Stomach (tissue), 4 donors: ENCODE measurements at regions not wholly inside any gene's neighbourhood (a gene's known extent, or its start where the extent isn't known, plus 50 kb on each side); places are given as distances from the start of the nearest gene placed in this dataset.
"Not testable (repeated sequence)": the region's sequence is repeated elsewhere in the genome, so short reads cannot be mapped to it uniquely, and the experiment has no call there.

Experiments
- POLR2A ChIP-seq, 4 donors: fragments of 450-650 bp; IDR thresholded peaks; one replicate each; pipeline ENCODE4 v1.6.1; 2016; ENCODE audit warnings: antibody characterized with exemption in 4 of 4, control low read depth in 2 of 4, mild to moderate bottlenecking in 1 of 4, moderate library complexity in 1 of 4
- TF ChIP-seq, protein P1 (sequence below), 7 experiments: fragments of 450-650 bp in 4 of 7; fragments of 200-600 bp in 3 of 7; sonication (generic) in 3 of 7; IDR thresholded peaks; one replicate each; pipeline ENCODE4 v1.5.1; 2016 to 2019; ENCODE audit warnings: antibody characterized with exemption in 7 of 7, control low read depth in 2 of 7, mild to moderate bottlenecking in 1 of 7

DNA sequence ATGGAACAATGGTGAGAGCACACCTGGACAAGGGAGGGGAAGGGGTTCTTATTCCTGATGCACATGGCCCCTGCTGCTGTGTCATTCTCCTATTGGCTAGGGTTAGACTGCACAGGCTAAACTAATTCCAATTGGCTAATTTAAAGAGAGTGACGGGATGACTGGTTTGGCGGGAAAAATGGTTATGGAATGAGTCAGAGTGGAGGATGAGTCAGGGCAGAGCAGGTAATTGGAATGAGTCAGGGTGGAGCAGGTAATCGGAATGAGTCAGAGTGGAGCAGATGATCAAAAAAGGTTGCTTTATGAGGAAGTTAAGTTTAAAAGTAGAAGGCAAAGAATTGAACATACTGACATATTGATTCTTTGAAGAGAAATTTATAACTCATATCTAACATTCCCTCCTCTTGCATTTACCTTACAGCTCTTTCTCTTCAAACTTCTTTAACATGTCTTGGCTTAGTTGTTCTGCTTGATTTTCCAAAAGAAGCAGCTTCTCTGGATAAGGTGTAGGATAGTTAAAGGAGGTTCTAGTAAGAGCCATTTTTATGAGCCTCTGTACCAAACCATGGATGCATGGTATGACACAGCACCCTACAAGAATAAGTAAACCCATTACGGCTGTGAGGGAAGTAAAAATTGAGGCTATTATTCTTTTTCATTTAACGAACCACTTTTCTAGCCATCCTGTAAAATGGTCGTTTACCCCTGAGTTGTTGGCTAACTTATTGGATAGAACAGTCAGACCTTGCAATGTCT lies 107.8 kb downstream of the TMEM167A start:
- TF ChIP-seq, protein P1, sequence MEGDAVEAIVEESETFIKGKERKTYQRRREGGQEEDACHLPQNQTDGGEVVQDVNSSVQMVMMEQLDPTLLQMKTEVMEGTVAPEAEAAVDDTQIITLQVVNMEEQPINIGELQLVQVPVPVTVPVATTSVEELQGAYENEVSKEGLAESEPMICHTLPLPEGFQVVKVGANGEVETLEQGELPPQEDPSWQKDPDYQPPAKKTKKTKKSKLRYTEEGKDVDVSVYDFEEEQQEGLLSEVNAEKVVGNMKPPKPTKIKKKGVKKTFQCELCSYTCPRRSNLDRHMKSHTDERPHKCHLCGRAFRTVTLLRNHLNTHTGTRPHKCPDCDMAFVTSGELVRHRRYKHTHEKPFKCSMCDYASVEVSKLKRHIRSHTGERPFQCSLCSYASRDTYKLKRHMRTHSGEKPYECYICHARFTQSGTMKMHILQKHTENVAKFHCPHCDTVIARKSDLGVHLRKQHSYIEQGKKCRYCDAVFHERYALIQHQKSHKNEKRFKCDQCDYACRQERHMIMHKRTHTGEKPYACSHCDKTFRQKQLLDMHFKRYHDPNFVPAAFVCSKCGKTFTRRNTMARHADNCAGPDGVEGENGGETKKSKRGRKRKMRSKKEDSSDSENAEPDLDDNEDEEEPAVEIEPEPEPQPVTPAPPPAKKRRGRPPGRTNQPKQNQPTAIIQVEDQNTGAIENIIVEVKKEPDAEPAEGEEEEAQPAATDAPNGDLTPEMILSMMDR (IDR thresholded peaks at IDR 0.05) = not testable (repeated sequence)
- not testable (repeated sequence) for TF ChIP-seq POLR2A (IDR thresholded peaks at IDR 0.05)
